ENCODE measurements at regions not wholly inside any gene's neighbourhood (a gene's known extent, or its start where the extent isn't known, plus 50 kb on each side); places are given as distances from the start of the nearest gene placed in this dataset.

GRCh38 chr1:191452586-191452985 lies 705.7 kb upstream of the RGS18 start:
- no peak for TF ChIP-seq POLR2AphosphoS5 (IDR thresholded peaks at IDR 0.05; ENCODE audit: insufficient read depth in 1 of 2, low read depth in 1 of 2)
- TF ChIP-seq CTCF (IDR thresholded peaks at IDR 0.05): no peak

Data from vagina (tissue), 2 donors.